H4 (cell line): ENCODE measurements at regions not wholly inside any gene's neighbourhood (a gene's known extent, or its start where the extent isn't known, plus 50 kb on each side); places are given as distances from the start of the nearest gene placed in this dataset.

ENCODE experiments used
- DNase-seq: peaks from one replicate; pipeline ENCODE4 v3.0.0-alpha.2; 2015; ENCODE audit warnings: low spot score

DNA sequence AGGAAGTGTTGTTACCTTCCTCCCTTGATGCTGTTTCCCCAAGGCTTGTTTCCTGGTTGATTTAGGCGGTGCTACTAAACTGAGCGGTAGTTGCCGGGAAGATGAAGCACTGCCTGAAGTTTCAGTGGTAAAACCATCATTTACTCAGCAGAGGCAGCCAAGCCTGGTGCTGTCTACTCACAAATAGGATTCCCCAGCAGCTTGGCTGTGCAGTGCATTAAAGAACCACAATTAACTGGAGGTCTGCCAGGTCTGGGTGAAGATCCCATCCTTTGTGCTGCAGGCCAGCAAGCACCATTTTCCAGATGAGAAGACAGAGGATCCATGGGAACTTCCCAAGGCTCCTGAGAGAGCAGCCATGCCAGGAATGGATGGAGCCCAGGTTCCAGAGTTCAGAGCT, 231.9 kb upstream of the E2F8 start:
- DNase-seq = peak; percentile 42

DNA sequence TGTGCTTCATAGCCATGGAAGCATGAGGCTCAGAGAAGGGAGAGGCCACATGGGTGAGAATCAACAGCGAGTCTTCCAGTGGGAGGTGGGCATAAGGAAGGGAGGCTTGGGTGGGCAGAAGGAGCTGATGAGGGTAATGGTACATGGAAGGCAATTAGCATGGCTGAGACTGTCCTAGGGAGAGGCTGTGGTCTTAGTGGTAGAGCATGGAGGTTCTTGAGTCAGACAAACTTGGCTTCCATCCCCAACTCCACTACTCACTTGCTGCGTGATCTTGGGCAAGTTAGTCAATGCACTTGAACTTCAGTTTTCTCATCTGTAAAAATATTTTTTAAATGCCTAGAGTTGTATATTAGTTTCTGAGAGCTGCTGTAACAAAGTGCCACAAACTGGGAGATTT, 227.2 kb upstream of the E2F8 start:
- DNase-seq = no peak

DNA sequence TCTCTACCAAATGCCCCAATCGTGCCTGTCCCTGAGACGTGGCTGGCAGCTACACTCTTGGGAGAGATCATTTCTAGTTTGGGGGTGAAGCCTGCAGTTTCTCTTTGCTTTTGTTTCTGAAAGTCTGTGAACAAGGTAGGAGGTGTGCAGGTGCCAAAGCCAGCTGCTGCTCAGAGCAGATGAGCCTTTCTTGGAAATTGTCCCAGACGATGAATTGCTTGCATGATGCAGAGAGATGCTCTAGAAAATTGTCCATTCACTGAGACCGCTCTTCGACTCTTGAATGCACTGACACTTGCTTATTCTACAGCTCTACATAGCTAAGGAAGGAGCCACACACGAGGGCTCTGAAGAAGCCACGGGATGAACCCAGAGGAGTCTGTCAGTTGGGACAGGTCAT, 225.6 kb upstream of the E2F8 start:
- DNase-seq = no peak

- DNase-seq = no peak
Observed at GRCh38 chr11:19463976-19464375, 223.2 kb upstream of the E2F8 start.

DNA sequence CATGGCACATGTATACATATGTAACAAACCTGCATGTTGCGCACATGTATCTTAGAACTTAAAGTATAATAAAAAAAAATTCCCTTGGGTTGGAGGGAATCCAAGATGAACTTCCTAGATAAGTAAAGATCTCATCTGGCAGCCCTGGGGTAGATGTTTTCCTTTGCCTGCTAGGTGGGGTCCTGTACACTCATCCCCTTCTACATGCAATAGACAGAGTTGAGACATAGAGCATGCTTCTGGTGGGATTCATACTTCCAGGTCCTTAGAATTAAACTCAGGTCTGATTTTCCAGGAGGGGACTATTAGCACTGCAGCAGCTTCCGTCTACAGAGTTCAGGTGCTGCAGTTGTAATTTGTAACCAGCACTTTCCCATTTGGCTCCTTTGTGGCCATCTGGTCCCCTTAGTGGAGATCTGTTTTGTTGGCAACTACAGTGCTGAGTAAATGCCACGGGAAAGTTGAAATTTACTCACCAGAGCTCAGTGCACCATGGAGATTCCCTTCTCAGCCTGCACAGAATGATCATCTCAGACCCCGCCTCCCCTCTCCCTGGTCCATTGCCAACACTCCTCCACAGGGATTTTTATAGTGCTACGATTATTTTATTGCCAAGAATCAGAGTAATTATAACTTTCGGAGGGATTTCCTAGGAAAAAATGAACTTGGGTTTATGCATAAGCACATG, 220.1 kb upstream of the E2F8 start:
- DNase-seq = no peak

GRCh38 chr11:19459240-19459639, 218.5 kb upstream of the E2F8 start:
- DNase-seq = no peak

DNA sequence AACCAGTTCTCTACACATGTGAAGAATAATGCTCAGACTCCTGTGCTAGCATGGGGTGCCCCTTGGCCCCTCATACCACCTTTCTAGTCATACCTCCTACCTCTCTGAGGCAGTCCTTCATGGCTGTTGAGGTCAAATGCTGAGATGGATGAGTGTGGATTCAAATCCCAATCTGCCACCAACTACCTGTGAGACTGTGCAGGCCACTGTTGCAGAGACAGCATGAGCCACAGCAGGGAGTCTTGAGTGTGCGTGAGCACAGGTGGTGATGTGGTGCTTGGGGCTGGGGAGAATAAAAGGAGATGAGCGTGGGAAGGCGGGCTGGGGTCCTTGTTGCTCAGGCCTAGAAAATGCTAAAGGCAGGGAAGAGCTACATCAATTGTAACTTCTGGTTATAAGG, 218.0 kb upstream of the E2F8 start:
- no peak for DNase-seq

DNA sequence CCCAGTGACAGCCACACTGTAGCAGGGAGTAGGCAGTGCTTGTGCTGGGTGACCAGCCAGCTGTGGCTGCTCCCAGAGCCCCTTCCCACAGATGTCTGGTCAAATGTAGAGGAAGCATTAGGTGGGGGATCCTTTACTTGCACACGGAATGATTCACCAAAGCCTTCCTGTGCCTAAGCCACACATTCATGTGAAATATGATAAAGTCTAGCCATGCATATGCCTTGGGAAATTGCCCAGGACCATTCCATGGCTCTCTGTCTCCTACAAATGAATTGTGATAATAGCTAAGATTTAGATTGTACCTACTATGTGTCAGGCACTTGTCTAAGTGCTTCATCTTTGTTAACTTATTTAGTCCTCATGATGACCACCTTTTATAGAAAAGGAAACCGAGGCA, 217.5 kb upstream of the E2F8 start:
- no peak for DNase-seq

DNA sequence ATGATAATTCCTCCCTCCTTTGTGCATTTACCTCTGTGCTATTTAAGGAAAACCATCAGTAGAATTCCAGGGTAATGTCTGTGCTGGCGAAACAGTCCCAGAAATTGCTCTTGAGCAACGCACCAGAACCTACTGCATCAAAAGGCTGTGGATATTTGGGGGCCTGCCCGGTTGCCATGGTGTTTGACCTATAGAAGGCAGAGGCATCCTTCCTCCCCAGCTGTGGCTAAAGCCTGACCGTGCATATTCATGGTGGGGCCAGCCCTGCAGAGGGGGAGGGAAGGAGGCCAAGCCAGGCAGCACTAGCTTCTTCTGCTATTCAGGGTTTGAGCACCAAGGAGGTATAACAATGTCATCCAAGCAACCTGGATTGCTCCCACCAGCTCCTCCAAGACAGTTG, 215.0 kb upstream of the E2F8 start:
- DNase-seq = no peak

DNA sequence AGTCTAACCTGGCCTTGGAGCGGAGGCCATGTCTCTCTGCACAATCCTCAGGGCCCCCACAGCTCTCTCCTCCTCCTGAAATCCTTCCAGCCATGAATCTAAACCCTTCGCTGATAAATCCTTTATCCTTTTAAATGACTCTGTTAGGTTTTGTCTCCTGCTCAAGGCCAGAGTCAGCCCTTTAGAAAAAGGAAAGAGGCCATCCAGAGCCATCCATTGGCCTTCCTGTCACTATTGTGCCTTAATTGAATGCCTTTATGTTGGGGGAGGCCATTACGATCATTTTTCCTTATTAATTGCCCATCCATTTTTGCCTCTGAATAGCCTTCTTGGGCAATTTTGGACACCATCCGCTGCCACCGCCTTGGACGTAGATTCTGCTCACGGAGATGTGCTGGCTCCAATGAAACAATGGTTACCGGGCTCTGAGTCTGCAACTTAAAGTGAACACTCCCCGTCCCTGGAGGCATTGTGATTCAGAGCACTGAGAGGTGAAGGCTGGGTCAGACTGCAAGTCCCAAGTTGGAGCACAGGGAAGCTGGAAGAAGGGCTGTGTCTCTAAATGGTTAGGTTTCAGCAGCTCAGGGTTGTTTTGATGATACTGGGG, 213.0 kb upstream of the E2F8 start:
- DNase-seq = no peak

GRCh38 chr11:19451609-19452008, 210.9 kb upstream of the E2F8 start:
- no peak for DNase-seq

DNA sequence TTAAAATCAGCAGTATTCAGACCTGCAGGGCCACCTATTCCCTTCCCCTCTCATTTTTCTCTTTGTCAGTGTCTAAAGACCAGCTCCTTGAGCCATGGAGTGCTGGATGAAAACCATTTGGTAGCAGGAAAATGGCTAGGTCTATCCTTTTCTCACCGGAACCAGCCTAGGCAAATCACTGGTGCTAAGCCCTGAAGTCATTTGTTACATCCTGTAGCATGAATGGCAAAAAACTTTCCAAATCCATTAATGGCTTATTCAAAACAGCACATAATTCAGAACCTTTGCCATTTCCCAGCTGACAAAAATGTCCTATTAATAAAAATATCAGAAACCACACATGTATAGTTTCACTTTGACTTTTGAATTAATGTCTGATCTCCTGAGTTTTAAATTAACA, 209.5 kb upstream of the E2F8 start:
- no peak for DNase-seq

- DNase-seq = no peak
Observed at GRCh38 chr11:19448651-19449050, 207.9 kb upstream of the E2F8 start.

DNA sequence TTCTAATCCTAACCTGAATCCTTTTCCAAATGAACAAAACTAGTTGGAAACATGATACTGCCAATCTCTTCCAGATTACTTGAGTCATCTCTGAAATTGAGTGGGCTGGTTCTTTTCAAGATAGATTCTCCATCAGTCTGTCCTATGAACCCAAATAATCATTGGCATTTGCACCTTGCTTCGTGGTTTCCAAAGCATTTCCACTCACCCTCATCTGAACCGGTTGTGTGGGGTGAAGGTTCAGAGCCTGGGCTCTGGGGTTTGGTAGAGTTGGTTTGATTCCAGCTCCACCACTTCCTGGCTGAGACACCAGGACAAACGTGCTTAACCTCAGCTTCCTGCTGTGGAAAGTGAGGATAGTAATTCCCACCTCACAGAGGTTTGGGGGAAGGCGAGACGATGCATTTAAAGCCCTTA, 206.4 kb upstream of the E2F8 start:
- DNase-seq = peak; percentile 74

DNA sequence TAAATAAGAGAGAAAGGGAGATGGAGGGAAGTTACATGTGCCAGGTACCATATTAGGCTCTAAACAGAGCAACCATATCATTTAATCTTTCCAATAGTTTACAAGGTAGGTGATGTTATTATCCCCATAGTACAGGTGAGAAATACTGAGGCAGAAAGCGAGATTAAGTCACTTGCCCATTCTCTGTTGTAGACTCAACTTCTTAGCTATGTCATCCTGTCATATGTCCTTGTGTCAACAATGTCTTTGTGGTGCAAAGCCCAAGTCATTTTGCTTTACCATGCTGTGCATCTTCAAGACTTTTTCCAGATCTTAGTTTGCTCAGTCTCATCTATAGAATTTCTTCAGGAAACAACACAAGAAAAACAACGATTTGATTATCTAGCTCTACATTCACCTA, 205.0 kb upstream of the E2F8 start:
- no peak for DNase-seq

DNA sequence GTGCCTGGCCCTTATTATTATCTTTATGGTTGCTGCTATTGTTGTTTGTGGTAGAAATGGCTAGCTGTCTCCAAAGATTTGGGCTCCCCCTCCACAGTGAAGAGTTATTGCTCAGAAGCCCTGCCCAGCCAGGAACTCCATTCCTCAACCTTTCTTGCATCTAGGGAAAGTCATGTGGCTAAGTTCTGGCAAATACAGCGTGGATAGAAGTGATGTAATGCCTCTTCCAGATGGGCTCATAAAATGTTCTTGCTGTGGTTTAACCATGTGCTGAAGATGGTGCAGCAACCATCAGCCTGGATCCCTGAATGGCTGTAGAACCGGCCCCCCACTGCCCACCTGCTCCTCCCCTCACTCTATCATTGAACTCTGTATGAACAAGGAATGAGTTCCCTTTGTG, 203.5 kb upstream of the E2F8 start:
- DNase-seq = peak; percentile 67

DNA sequence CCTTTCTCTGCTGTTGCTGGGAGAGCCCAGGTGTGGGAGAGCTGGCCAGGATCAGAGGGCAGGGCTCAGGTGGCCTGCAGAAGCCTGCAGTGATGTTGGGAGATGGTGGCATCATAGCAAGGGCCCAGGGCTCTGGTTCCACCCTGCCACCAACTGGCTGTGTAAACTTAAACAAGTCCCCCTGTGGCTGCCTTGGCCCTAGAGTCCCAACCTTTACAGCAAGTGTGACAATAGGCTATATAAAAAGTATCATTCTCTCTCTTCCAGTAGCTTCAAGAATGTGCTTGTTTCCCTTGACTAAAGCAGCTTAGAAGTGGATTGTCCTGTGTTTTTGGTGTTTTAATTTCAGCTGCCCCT, 201.8 kb upstream of the E2F8 start:
- no peak for DNase-seq

DNA sequence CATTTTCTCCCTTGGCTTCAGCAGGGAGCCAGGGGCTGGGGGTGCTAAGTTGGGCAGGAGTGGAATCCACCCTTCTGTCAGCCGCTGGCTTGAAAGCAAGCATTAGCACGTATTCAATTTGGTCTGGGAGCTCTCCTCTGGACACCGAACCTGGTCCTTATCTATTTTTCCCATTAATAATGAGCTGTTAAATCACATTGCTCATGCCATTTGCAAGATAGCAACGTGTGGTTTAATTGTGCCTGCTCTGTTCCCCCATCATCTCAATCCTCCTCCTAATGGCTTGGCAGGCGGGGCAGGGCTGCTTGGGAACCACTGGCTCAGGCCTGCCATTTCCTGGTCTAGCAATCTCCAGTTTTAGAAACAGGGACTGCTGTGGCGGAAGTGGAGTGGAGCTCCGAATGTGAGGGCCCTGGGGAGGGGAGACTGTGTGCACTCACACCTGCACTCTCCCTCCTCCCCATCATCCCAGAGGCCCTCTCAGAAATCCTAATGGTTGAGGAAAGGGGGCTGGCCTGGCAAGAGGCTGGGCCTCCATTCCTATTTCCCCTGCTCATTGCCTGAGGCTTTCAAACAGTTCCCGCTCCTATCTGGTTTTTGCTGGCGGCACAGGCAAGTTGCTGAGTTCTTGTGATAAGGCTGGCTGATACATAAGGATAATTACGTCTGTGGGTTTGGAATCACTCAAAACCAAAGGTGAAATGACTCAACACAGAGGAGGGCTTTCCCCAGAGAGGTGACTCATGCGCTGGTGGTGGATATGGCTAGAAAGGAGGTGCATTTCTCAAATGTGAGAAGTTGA, 201.2 kb upstream of the E2F8 start:
- DNase-seq = peak; percentile 97

GRCh38 chr11:19441288-19441687, 200.5 kb upstream of the E2F8 start:
- no peak for DNase-seq

DNA sequence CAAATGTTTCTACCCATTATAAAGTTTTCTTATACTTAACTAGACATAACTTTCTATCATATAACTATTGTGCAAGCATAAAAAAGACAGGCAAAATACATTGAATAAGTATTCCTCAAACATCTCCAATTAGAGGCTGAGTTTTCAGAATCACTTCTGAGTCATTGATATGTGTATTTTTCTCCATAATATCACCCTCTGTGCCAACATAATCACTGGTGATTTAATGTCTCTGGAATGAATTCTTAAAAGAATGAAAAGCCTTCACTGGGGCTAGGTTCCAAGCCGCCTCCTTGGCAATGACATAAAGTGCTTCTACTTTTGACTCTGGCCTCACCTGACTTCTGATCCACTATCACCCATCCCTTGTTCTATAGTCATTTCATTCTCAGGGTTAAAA, 197.0 kb upstream of the E2F8 start:
- DNase-seq = peak; percentile 40

DNA sequence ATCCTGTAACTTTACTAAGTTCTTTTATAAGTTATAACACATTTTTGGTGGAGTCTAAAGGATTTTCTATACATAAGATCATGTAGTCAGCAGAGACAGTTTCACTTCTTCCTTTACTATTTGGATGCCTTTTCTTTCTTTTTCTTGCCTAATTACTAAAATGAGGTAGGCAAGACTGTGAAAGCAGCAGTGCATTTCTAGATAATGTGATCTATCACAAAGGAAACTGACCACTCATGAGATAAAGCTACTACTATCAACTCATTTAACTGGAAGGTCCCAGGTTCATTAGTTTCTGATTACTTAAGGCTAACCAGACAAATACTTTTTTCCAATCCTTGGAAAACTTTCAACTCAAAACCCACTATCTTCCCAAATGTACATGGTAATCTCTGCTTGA, 196.2 kb upstream of the E2F8 start:
- no peak for DNase-seq

GRCh38 chr11:19435306-19435989, 194.7 kb upstream of the E2F8 start:
- no peak for DNase-seq

- no peak for DNase-seq
Observed at GRCh38 chr11:19433791-19434190, 193.0 kb upstream of the E2F8 start.
